ENCODE measurements at regions not wholly inside any gene's neighbourhood (a gene's known extent, or its start where the extent isn't known, plus 50 kb on each side); places are given as distances from the start of the nearest gene placed in this dataset.

DNA sequence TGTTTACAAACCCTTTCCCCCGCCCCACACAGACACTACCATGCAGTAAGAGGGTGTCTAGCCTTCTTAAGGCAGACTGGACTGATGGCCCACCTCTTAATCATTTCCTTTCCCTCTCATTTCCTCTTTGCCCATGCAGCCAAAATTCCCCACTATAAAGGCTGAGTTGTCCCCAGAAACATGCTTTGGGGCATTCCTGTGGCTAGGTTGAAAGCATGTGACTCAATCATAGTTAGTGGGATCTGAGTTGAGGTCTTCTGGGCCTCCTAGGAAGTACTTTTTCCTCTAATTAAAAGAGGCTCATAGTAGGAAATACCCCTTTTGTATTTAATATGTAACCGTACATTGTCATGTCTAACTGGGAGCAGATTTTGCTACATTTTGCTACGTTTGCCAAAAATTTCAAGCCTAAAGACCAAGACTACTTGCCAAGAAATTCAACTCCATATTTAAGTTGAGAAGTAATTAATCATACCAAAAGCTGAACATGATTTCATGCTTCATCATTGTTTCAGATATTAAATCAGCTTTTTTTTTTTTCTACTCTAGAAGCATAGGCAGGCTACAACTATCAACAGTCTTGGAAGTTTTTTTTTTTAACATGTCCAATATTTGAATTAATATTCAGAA lies 174.7 kb downstream of the ADGRL4 start:
- H3K4me3 Mint-ChIP-seq: no peak overlapping the region
- DNase-seq (no peak), ATAC-seq (no peak)
- H3K4me1 Mint-ChIP-seq: peaks cover 5% of the 10 kb centered on the region
- H3K27me3 Mint-ChIP-seq: no peaks in the 10 kb centered on the region
- H3K9me3 Mint-ChIP-seq: no peaks in the 10 kb centered on the region
- H3K36me3 Mint-ChIP-seq (ENCODE audit: low read depth): no peaks in the 10 kb centered on the region
- no peak overlapping the region for H3K27ac Mint-ChIP-seq

DNA sequence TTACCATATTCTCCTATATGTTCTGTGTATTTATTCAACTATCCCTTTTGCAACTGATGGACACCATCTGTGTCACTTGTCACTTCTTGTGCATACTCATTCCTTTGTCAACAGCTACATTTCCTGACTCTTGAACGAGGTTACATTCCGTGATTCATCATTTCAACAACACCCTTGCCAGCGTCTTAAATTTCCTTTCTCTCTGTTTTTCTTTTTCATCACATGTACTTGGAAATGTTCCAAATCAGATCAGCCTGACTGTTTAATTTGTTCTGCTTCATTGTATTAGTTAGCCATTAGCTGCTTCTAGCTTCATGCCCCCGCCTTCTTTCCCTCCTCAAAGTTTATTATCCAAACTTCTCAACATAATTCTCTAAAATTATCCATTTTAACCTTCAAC lies 173.0 kb downstream of the ADGRL4 start:
- DNase-seq (no peak), ATAC-seq (no peak)
- Mint-ChIP-seq H3K9me3 (no peaks in the 10 kb centered on the region), H3K27ac (no peak overlapping the region), H3K27me3 (no peaks in the 10 kb centered on the region), H3K4me1 (peaks cover 9% of the 10 kb centered on the region), H3K36me3 (ENCODE audit: low read depth) (no peaks in the 10 kb centered on the region), H3K4me3 (no peak overlapping the region)

DNA sequence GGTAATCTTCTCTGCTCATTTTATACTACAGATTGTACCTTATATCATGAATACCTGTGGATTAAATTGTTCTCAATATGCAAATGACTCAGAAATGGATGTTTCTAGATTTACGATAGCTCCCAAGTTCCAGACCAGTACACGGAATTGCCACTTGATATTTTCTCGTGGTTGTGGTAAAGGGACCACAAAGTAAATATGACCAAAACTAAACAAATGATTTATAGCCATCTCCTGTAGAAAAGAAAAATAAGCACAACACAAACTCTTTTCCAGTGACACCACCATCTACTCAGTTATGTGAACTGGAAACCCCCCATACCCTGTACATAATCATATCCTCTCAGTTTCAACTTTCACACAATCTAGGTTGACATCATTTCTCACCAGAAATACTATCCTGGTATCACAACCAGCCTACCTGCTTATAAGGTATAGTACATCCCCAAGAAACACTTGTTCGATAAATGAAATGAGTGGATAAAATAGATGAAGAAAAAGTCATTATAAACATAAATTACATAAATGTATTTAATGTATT lies 172.3 kb downstream of the ADGRL4 start:
- H3K4me3 Mint-ChIP-seq: no peak overlapping the region
- no peaks in the 10 kb centered on the region for H3K36me3 Mint-ChIP-seq (ENCODE audit: low read depth)
- DNase-seq: no peak
- no peak overlapping the region for H3K27ac Mint-ChIP-seq
- H3K4me1 Mint-ChIP-seq: peaks cover 9% of the 10 kb centered on the region
- no peak for ATAC-seq
- H3K27me3 Mint-ChIP-seq: no peaks in the 10 kb centered on the region
- H3K9me3 Mint-ChIP-seq: no peaks in the 10 kb centered on the region

DNA sequence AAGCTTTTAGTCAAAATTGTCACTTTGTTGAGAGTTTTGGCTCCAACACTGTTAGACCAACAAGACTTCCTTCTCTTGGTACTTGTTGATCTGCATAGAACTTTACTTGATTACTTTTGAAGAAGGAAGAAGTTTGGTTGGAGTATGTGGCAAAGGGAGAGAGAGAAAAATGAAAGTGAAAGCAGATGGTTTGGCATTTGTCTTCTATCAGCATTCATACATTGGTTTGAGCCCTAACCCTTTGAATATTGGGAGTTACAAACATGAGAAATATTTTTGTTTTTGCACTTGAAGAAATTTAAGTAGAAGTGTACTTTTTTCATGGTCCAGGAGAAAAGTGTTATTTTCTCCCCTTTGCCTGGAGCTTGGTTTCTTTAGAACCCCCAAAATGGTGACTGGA lies 169.8 kb downstream of the ADGRL4 start:
- Mint-ChIP-seq H3K4me1 (peaks cover 9% of the 10 kb centered on the region), H3K4me3 (no peak overlapping the region), H3K9me3 (no peaks in the 10 kb centered on the region), H3K36me3 (ENCODE audit: low read depth) (no peaks in the 10 kb centered on the region), H3K27me3 (no peaks in the 10 kb centered on the region), H3K27ac (no peak overlapping the region)
- ATAC-seq (peak; percentile 40), DNase-seq (no peak)

DNA sequence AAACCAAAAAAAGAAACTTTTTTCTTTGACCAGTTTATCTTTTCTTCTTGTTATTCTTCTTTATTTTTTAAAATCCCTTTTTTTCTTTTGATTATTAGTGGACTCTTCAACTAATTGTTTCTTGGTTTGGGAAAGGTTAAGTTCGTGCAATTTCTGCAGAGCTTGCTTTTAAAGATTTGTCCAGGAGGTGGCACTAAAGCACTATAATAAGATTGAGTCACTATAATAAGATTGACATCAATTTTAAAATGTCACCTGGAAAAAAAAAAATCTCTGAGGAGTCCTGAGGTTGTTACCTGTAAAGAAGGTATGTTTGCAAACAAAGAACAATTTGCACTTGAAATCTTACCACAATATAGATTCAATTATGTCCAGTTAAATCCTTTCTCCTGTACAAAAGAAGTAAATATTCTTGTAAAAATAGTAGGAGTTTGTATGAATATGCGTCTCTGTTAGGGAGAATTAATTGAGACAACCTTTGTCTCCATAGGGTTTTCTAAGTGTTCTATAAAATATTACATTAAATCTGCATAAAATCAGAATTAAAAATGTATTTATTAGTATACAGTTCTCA lies 166.7 kb downstream of the ADGRL4 start:
- DNase-seq (peak; percentile 21), ATAC-seq (no peak)
- Mint-ChIP-seq H3K27ac (no peak overlapping the region), H3K27me3 (no peaks in the 10 kb centered on the region), H3K9me3 (no peaks in the 10 kb centered on the region), H3K36me3 (ENCODE audit: low read depth) (no peaks in the 10 kb centered on the region), H3K4me1 (peaks cover 9% of the 10 kb centered on the region), H3K4me3 (no peak overlapping the region)

Data from activated naive CD8-positive, alpha-beta T cell treated with anti-CD3 and anti-CD28 coated beads, Interleukin-2, amount 50 U/mL, for 24 hours (primary cell).